Thyroid gland (tissue), 4 donors: ENCODE measurements at regions not wholly inside any gene's neighbourhood (a gene's known extent, or its start where the extent isn't known, plus 50 kb on each side); places are given as distances from the start of the nearest gene placed in this dataset.

Source experiments
- DNase-seq, 2 donors: peaks; one replicate each; pipeline ENCODE4 v3.0.0-alpha.2; 2019
- H3K27ac ChIP-seq, 3 donors: fragments of 200-600 bp; sonication (generic); 1 replicate in 2 of 3; 2 replicates in 1 of 3; pipeline ENCODE4 v1.5.1; 2016 to 2019; ENCODE audit warnings: mild to moderate bottlenecking in 1 of 3, moderate library complexity in 1 of 3
- H3K27me3 ChIP-seq: fragments of 200-600 bp; sonication (generic); one replicate; pipeline ENCODE4 v1.5.1; 2019
- H3K36me3 ChIP-seq, 2 donors: fragments of 200-600 bp; sonication (generic); one replicate each; pipeline ENCODE4 v1.5.1; 2016 to 2019
- H3K4me1 ChIP-seq, 2 donors: fragments of 200-600 bp; sonication (generic); one replicate each; pipeline ENCODE4 v1.5.1; 2017 to 2019
- H3K4me3 ChIP-seq, 3 donors: fragments of 200-600 bp; sonication (generic); replicated peaks in 1 of 3; 1 replicate in 2 of 3; 2 replicates in 1 of 3; pipeline ENCODE4 v1.5.1; 2016; ENCODE audit warnings: mild to moderate bottlenecking in 1 of 3
- H3K9me3 ChIP-seq: fragments of 200-600 bp; sonication (generic); one replicate; pipeline ENCODE4 v1.5.1; 2017
- CTCF ChIP-seq, 6 experiments: fragments of 200-600 bp in 3 of 6; fragments of 450-650 bp in 3 of 6; sonication (generic) in 3 of 6; IDR thresholded peaks; one replicate each; pipeline ENCODE4 v1.5.1; 2016 to 2019; ENCODE audit warnings: antibody characterized with exemption in 6 of 6, mild to moderate bottlenecking in 2 of 6, inconsistent platforms in 1 of 6, moderate library complexity in 1 of 6
- POLR2A ChIP-seq, 2 donors: fragments of 450-650 bp; IDR thresholded peaks; one replicate each; pipeline ENCODE4 v1.6.1; 2017; ENCODE audit warnings: antibody characterized with exemption in 2 of 2, mild to moderate bottlenecking in 2 of 2, moderate library complexity in 1 of 2
- WGBS, 2 donors: methylation state at CpG; one replicate each; pipeline ENCODE4 v1.1.5; 2017; 5-methylcytosine and 5-hydroxymethylcytosine counted together
- intact Hi-C: fragments of 100-400 bp; cut with DNase I; formaldehyde crosslinking; loops from one replicate; pipeline ENCODE4 v1.15.1; 2023

- no peaks in the 10 kb centered on the region for H3K36me3 ChIP-seq
- DNase-seq = no peak
- TF ChIP-seq POLR2A (IDR thresholded peaks at IDR 0.05) = no peak
- no peak for TF ChIP-seq CTCF (IDR thresholded peaks at IDR 0.05)
- intact Hi-C loops = no loop called here
- 64 to 69% methylated on average over 5 of the region's 5 CpGs for WGBS, 2 donors
- no peaks in the 10 kb centered on the region for H3K27me3 ChIP-seq
- H3K4me3 ChIP-seq = no peak overlapping the region
- no peak overlapping the region for H3K27ac ChIP-seq
- H3K4me1 ChIP-seq = no peaks in the 10 kb centered on the region
- H3K9me3 ChIP-seq = no peaks in the 10 kb centered on the region
These were observed 98.8 kb upstream of the PDE3A start for GRCh38 chr12:20269337-20270067.

- 86 to 87% methylated on average over 5 of the region's 5 CpGs for WGBS, 2 donors
- Histone ChIP-seq H3K27ac (no peak overlapping the region), H3K27me3 (no peaks in the 10 kb centered on the region), H3K36me3 (no peaks in the 10 kb centered on the region), H3K9me3 (no peaks in the 10 kb centered on the region), H3K4me3 (no peak overlapping the region), H3K4me1 (no peaks in the 10 kb centered on the region)
- intact Hi-C loops = no loop called here
- DNase-seq = no peak
- TF ChIP-seq POLR2A (IDR thresholded peaks at IDR 0.05) (no peak), CTCF (IDR thresholded peaks at IDR 0.05) (no peak)
These were observed 97.8 kb upstream of the PDE3A start for GRCh38 chr12:20270557-20270956.

GRCh38 chr12:20272161-20272560 lies 96.2 kb upstream of the PDE3A start:
- intact Hi-C loops = no loop called here
- H3K27me3 ChIP-seq = no peaks in the 10 kb centered on the region

GRCh38 chr12:20272801-20273200 lies 95.5 kb upstream of the PDE3A start:
- Histone ChIP-seq H3K4me3 (no peak overlapping the region), H3K36me3 (no peaks in the 10 kb centered on the region), H3K27ac (no peak overlapping the region), H3K9me3 (no peaks in the 10 kb centered on the region), H3K4me1 (no peaks in the 10 kb centered on the region), H3K27me3 (no peaks in the 10 kb centered on the region)
- WGBS, 2 donors = 72 to 74% methylated on average over 2 of the region's 2 CpGs
- intact Hi-C loops = no loop called here
- DNase-seq = no peak
- TF ChIP-seq POLR2A (IDR thresholded peaks at IDR 0.05) (no peak), CTCF (IDR thresholded peaks at IDR 0.05) (no peak)

More at GRCh38 chr12:20272161-20272560, 96.2 kb upstream of the PDE3A start:
- DNase-seq = no peak
- TF ChIP-seq CTCF (IDR thresholded peaks at IDR 0.05) (no peak), POLR2A (IDR thresholded peaks at IDR 0.05) (no peak)
- Histone ChIP-seq H3K36me3 (no peaks in the 10 kb centered on the region), H3K9me3 (no peaks in the 10 kb centered on the region), H3K4me3 (no peak overlapping the region), H3K4me1 (no peaks in the 10 kb centered on the region), H3K27ac (no peak overlapping the region)
- WGBS, 2 donors = 93% methylated on average over 1 of the region's 1 CpG

- Histone ChIP-seq H3K4me3 (no peak overlapping the region), H3K4me1 (no peaks in the 10 kb centered on the region), H3K27ac (no peak overlapping the region), H3K9me3 (no peaks in the 10 kb centered on the region), H3K27me3 (no peaks in the 10 kb centered on the region), H3K36me3 (no peaks in the 10 kb centered on the region)
- 66 to 82% methylated on average over 3 of the region's 3 CpGs for WGBS, 2 donors
- no peak for TF ChIP-seq POLR2A (IDR thresholded peaks at IDR 0.05)
- no peak for TF ChIP-seq CTCF (IDR thresholded peaks at IDR 0.05)
- no peak for DNase-seq
- intact Hi-C loops = no loop called here
These were observed 94.3 kb upstream of the PDE3A start for GRCh38 chr12:20274008-20274407.
